Neural progenitor cell (in vitro differentiated cells): ENCODE measurements at regions not wholly inside any gene's neighbourhood (a gene's known extent, or its start where the extent isn't known, plus 50 kb on each side); places are given as distances from the start of the nearest gene placed in this dataset.
"Not testable (repeated sequence)": the region's sequence is repeated elsewhere in the genome, so short reads cannot be mapped to it uniquely, and the experiment has no call there.

Source experiments
- DNase-seq: peaks from one replicate; pipeline ENCODE4 v3.0.0-alpha.2; 2016; ENCODE audit warnings: low spot score
- H2AFZ ChIP-seq: fragments of 200-600 bp; sonication (generic); replicated peaks from 2 replicates; pipeline ENCODE4 v1.6.1; 2016; ENCODE audit warnings: antibody characterized with exemption
- H3F3A ChIP-seq: fragments of 200-600 bp; sonication (generic); 2 replicates; pipeline ENCODE4 v1.6.1; 2016; ENCODE audit warnings: antibody characterized with exemption, low read depth
- H3K27ac ChIP-seq: fragments of 200-600 bp; sonication (generic); 2 replicates; pipeline ENCODE4 v1.5.1; 2016; ENCODE audit warnings: mild to moderate bottlenecking
- H3K27me3 ChIP-seq: fragments of 200-600 bp; sonication (generic); 2 replicates; pipeline ENCODE4 v1.6.1; 2016; ENCODE audit warnings: mild to moderate bottlenecking, moderate library complexity
- H3K36me3 ChIP-seq: fragments of 200-600 bp; sonication (generic); 2 replicates; pipeline ENCODE4 v1.5.1; 2016
- H3K4me1 ChIP-seq: fragments of 200-600 bp; sonication (generic); 2 replicates; pipeline ENCODE4 v1.6.1; 2016; ENCODE audit warnings: mixed run types
- H3K4me2 ChIP-seq: fragments of 200-600 bp; sonication (generic); 2 replicates; pipeline ENCODE4 v1.6.1; 2016
- H3K4me3 ChIP-seq: fragments of 200-600 bp; sonication (generic); 2 replicates; pipeline ENCODE4 v1.5.1; 2016
- H3K79me2 ChIP-seq: fragments of 200-600 bp; sonication (generic); 2 replicates; pipeline ENCODE4 v1.6.1; 2016; ENCODE audit warnings: low read depth
- H3K9ac ChIP-seq: fragments of 200-600 bp; sonication (generic); 2 replicates; pipeline ENCODE4 v1.6.1; 2016
- H3K9me3 ChIP-seq: fragments of 200-600 bp; sonication (generic); 2 replicates; pipeline ENCODE4 v1.5.1; 2016; ENCODE audit warnings: low read depth
- H4K20me1 ChIP-seq: fragments of 200-600 bp; sonication (generic); 2 replicates; pipeline ENCODE4 v1.6.1; 2016; ENCODE audit warnings: low read depth
- H3K27ac Mint-ChIP-seq: 3 replicates; pipeline ENCODE4 v1.8.0; 2021; ENCODE audit warnings: mixed read lengths
- H3K27me3 Mint-ChIP-seq: 2 replicates; pipeline ENCODE4 v1.8.0; 2022; ENCODE audit warnings: low read depth, mild to moderate bottlenecking, inconsistent platforms, moderate library complexity, mixed read lengths; ENCODE audit not compliant: insufficient read depth
- H3K36me3 Mint-ChIP-seq: 3 replicates; pipeline ENCODE4 v1.8.0; 2021; ENCODE audit warnings: mixed read lengths
- H3K4me1 Mint-ChIP-seq: 3 replicates; pipeline ENCODE4 v1.8.0; 2021; ENCODE audit warnings: mixed read lengths
- H3K4me3 Mint-ChIP-seq: 3 replicates; pipeline ENCODE4 v1.8.0; 2021; ENCODE audit warnings: mild to moderate bottlenecking, moderate library complexity, mixed read lengths
- H3K9me3 Mint-ChIP-seq: 3 replicates; pipeline ENCODE4 v1.8.0; 2020; ENCODE audit warnings: mixed read lengths
- CTCF ChIP-seq: fragments of 200-600 bp; sonication (generic); IDR thresholded peaks from 2 replicates; pipeline ENCODE4 v1.5.1; 2017; ENCODE audit warnings: antibody characterized with exemption, mild to moderate bottlenecking
- EZH2 ChIP-seq: fragments of 200-600 bp; sonication (generic); IDR thresholded peaks from 2 replicates; pipeline ENCODE4 v1.6.1; 2017; ENCODE audit warnings: antibody characterized with exemption, mild to moderate bottlenecking, moderate library complexity
- EZH2phosphoT487 ChIP-seq: fragments of 200-600 bp; sonication (generic); IDR thresholded peaks from 2 replicates; pipeline ENCODE4 v1.6.1; 2017; ENCODE audit warnings: antibody characterized with exemption

GRCh38 chr5:103690676-103691075 is 128.1 kb upstream of the NUDT12 start:
- Mint-ChIP-seq H3K36me3 (no peaks in the 10 kb centered on the region), H3K4me1 (no peaks in the 10 kb centered on the region), H3K4me3 (no peak overlapping the region), H3K27me3 (no peaks in the 10 kb centered on the region), H3K9me3 (no peaks in the 10 kb centered on the region), H3K27ac (no peak overlapping the region)
- no peak overlapping the region for H3K4me3 ChIP-seq
- no peak overlapping the region for H3K4me2 ChIP-seq
- H3K79me2 ChIP-seq, result no peaks in the 10 kb centered on the region
- no peaks in the 10 kb centered on the region for H3F3A ChIP-seq
- H3K4me1 ChIP-seq, result no peaks in the 10 kb centered on the region
- TF ChIP-seq EZH2phosphoT487 (no peak), EZH2 (no peak), CTCF (no peak)
- H3K9me3 ChIP-seq, result no peaks in the 10 kb centered on the region
- H3K36me3 ChIP-seq, result no peaks in the 10 kb centered on the region
- DNase-seq, result no peak
- no peak overlapping the region for H2AFZ ChIP-seq
- no peaks in the 10 kb centered on the region for H3K27me3 ChIP-seq
- no peak overlapping the region for H3K9ac ChIP-seq
- no peaks in the 10 kb centered on the region for H4K20me1 ChIP-seq
- no peak overlapping the region for H3K27ac ChIP-seq

GRCh38 chr5:103679873-103680272 is 117.3 kb upstream of the NUDT12 start:
- Histone ChIP-seq H4K20me1 (no peaks in the 10 kb centered on the region), H3K27ac (peak overlapping the region; percentile 5), H3K4me3 (no peak overlapping the region), H3K4me1 (peaks cover 32% of the 10 kb centered on the region), H3K79me2 (no peaks in the 10 kb centered on the region), H3K4me2 (no peak overlapping the region), H3K36me3 (no peaks in the 10 kb centered on the region), H3K27me3 (no peaks in the 10 kb centered on the region), H3F3A (peaks cover 7% of the 10 kb centered on the region), H3K9ac (no peak overlapping the region), H2AFZ (no peak overlapping the region), H3K9me3 (no peaks in the 10 kb centered on the region)
- no peaks in the 10 kb centered on the region for H3K36me3 Mint-ChIP-seq
- H3K4me3 Mint-ChIP-seq, result no peak overlapping the region
- no peak overlapping the region for H3K27ac Mint-ChIP-seq
- no peak for TF ChIP-seq CTCF
- TF ChIP-seq EZH2phosphoT487, result no peak
- TF ChIP-seq EZH2, result no peak
- DNase-seq, result no peak
- H3K27me3 Mint-ChIP-seq, result no peaks in the 10 kb centered on the region
- peaks cover 3% of the 10 kb centered on the region for H3K4me1 Mint-ChIP-seq
- no peaks in the 10 kb centered on the region for H3K9me3 Mint-ChIP-seq

- H4K20me1 ChIP-seq, H3K9ac ChIP-seq, H3K27me3 Mint-ChIP-seq, H3K27ac Mint-ChIP-seq, H3K9me3 ChIP-seq, H3F3A ChIP-seq, H2AFZ ChIP-seq, H3K4me1 Mint-ChIP-seq, H3K9me3 Mint-ChIP-seq, H3K4me3 Mint-ChIP-seq, H3K36me3 Mint-ChIP-seq, H3K79me2 ChIP-seq, H3K27me3 ChIP-seq, H3K36me3 ChIP-seq: not testable (repeated sequence)
- Histone ChIP-seq H3K4me3 (peak overlapping the region; percentile 2), H3K4me2 (peak overlapping the region; percentile 37), H3K27ac (peak overlapping the region; percentile 35), H3K4me1 (peaks cover 32% of the 10 kb centered on the region)
- peak; percentile 49 for DNase-seq
Observed at GRCh38 chr5:103676198-103676597, 113.6 kb upstream of the NUDT12 start.

GRCh38 chr5:103674739-103675138 is 112.2 kb upstream of the NUDT12 start:
- H3K4me2 ChIP-seq, result no peak overlapping the region
- no peaks in the 10 kb centered on the region for H3K9me3 Mint-ChIP-seq

More at GRCh38 chr5:103674739-103675138, 112.2 kb upstream of the NUDT12 start:
- no peaks in the 10 kb centered on the region for H3K36me3 Mint-ChIP-seq
- Histone ChIP-seq H3F3A (peaks cover 3% of the 10 kb centered on the region), H3K27me3 (no peaks in the 10 kb centered on the region), H4K20me1 (no peaks in the 10 kb centered on the region), H3K9me3 (no peaks in the 10 kb centered on the region), H3K9ac (no peak overlapping the region), H3K4me3 (no peak overlapping the region), H3K79me2 (no peaks in the 10 kb centered on the region), H3K27ac (no peak overlapping the region), H3K36me3 (no peaks in the 10 kb centered on the region), H3K4me1 (peaks cover 25% of the 10 kb centered on the region), H2AFZ (no peak overlapping the region)
- DNase-seq, result no peak
- H3K27ac Mint-ChIP-seq, result no peak overlapping the region
- H3K4me3 Mint-ChIP-seq, result no peak overlapping the region
- TF ChIP-seq EZH2phosphoT487, result no peak
- TF ChIP-seq CTCF, result no peak
- peaks cover 3% of the 10 kb centered on the region for H3K4me1 Mint-ChIP-seq
- no peaks in the 10 kb centered on the region for H3K27me3 Mint-ChIP-seq
